Neural cell (in vitro differentiated cells): ENCODE measurements at regions not wholly inside any gene's neighbourhood (a gene's known extent, or its start where the extent isn't known, plus 50 kb on each side); places are given as distances from the start of the nearest gene placed in this dataset.

Source experiments
- H2AFZ ChIP-seq: fragments of 200-600, 300-800 bp; sonication (generic), shearing (Covaris generic); 2 replicates; pipeline ENCODE4 v1.6.0; 2014; ENCODE audit warnings: low read depth, mild to moderate bottlenecking, antibody characterized with exemption, low read length, moderate library complexity
- H3F3A ChIP-seq: fragments of 200-600 bp; shearing (Covaris generic); 2 replicates; pipeline ENCODE4 v1.6.1; 2016; ENCODE audit warnings: mild to moderate bottlenecking, moderate library complexity, mixed read lengths, antibody characterized with exemption, low read length; ENCODE audit not compliant: insufficient read depth, poor library complexity, severe bottlenecking
- H3K27ac ChIP-seq: fragments of 200-600, 300-800 bp; sonication (generic), shearing (Covaris generic); 2 replicates; pipeline ENCODE4 v1.5.1; 2014; ENCODE audit warnings: mild to moderate bottlenecking, low read length, moderate library complexity
- H3K27me3 ChIP-seq: fragments of 300-800, 200-600 bp; sonication (generic), shearing (Covaris generic); 2 replicates; pipeline ENCODE4 v1.6.0; 2014; ENCODE audit warnings: mild to moderate bottlenecking, low read depth, low read length, moderate library complexity; ENCODE audit not compliant: insufficient read depth
- H3K36me3 ChIP-seq: fragments of 300-800, 200-600 bp; sonication (generic), shearing (Covaris generic); 2 replicates; pipeline ENCODE4 v1.5.1; 2014; ENCODE audit warnings: mild to moderate bottlenecking, antibody characterized with exemption, low read length, moderate library complexity; ENCODE audit not compliant: insufficient read depth
- H3K4me2 ChIP-seq: fragments of 300-800, 200-600 bp; sonication (generic), shearing (Covaris generic); 2 replicates; pipeline ENCODE4 v1.6.0; 2014; ENCODE audit warnings: mild to moderate bottlenecking, low read length
- H3K4me3 ChIP-seq: fragments of 300-800, 200-600 bp; sonication (generic), shearing (Covaris generic); 2 replicates; pipeline ENCODE4 v1.5.1; 2014; ENCODE audit warnings: mild to moderate bottlenecking, low read length, moderate library complexity
- H3K79me2 ChIP-seq: fragments of 200-600 bp; shearing (Covaris generic); replicated peaks from 2 replicates; pipeline ENCODE4 v1.6.0; 2014; ENCODE audit warnings: mild to moderate bottlenecking, low read length, moderate library complexity; ENCODE audit not compliant: insufficient read depth
- H3K9ac ChIP-seq: fragments of 300-800, 200-600 bp; sonication (generic), shearing (Covaris generic); 2 replicates; pipeline ENCODE4 v1.6.1; 2016; ENCODE audit warnings: mild to moderate bottlenecking, low read length, mixed read lengths
- H3K9me2 ChIP-seq: fragments of 200-600 bp; shearing (Covaris generic); 2 replicates; pipeline ENCODE4 v1.6.1; 2016; ENCODE audit warnings: mild to moderate bottlenecking, low read length, mixed read lengths; ENCODE audit not compliant: insufficient read depth
- H3K9me3 ChIP-seq: fragments of 200-600, 300-800 bp; sonication (generic), shearing (Covaris generic); 2 replicates; pipeline ENCODE4 v1.6.1; 2016; ENCODE audit warnings: mild to moderate bottlenecking, mixed run types, low read length, moderate library complexity, mixed read lengths
- H4K20me1 ChIP-seq: fragments of 200-600 bp; shearing (Covaris generic); 2 replicates; pipeline ENCODE4 v1.6.1; 2016; ENCODE audit warnings: mild to moderate bottlenecking, mixed run types; ENCODE audit not compliant: insufficient read depth
- CTCF ChIP-seq: fragments of 450-650 bp; IDR thresholded peaks from 2 replicates; pipeline ENCODE4 v1.5.1; 2014; ENCODE audit warnings: antibody characterized with exemption, mild to moderate bottlenecking, moderate library complexity; ENCODE audit not compliant: poor library complexity, severe bottlenecking
- EP300 ChIP-seq: fragments of 450-650 bp; conservative IDR thresholded peaks from 2 replicates; pipeline ENCODE4 v1.6.1; 2014; ENCODE audit warnings: antibody characterized with exemption, mild to moderate bottlenecking, moderate library complexity; ENCODE audit not compliant: poor library complexity, severe bottlenecking
- EZH2 ChIP-seq: fragments of 200-600, 300-800 bp; shearing (Covaris generic), sonication (generic); IDR thresholded peaks from 2 replicates; pipeline ENCODE4 v1.6.1; 2014; ENCODE audit warnings: antibody characterized with exemption, low read length, borderline replicate concordance, mild to moderate bottlenecking; ENCODE audit not compliant: insufficient read depth, poor library complexity, severe bottlenecking
- MXI1 ChIP-seq: fragments of 450-650 bp; conservative IDR thresholded peaks from 2 replicates; pipeline ENCODE4 v1.6.1; 2014; ENCODE audit warnings: antibody characterized with exemption, mild to moderate bottlenecking; ENCODE audit not compliant: poor library complexity, severe bottlenecking
- POLR2AphosphoS5 ChIP-seq: IDR thresholded peaks from 2 replicates; pipeline ENCODE4 v1.6.1; 2012
- RAD21 ChIP-seq: fragments of 450-650 bp; conservative IDR thresholded peaks from 2 replicates; pipeline ENCODE4 v1.6.1; 2014; ENCODE audit warnings: antibody characterized with exemption, mild to moderate bottlenecking, moderate library complexity
- REST ChIP-seq: IDR thresholded peaks from 2 replicates; pipeline ENCODE4 v1.6.1; 2012; ENCODE audit warnings: borderline replicate concordance
- SMC3 ChIP-seq: fragments of 450-650 bp; conservative IDR thresholded peaks from 2 replicates; pipeline ENCODE4 v1.6.1; 2014; ENCODE audit warnings: antibody characterized with exemption, mild to moderate bottlenecking, moderate library complexity; ENCODE audit not compliant: poor library complexity
- TAF1 ChIP-seq: IDR thresholded peaks from 2 replicates; pipeline ENCODE4 v1.6.1; 2012; ENCODE audit warnings: low read depth

- H3K27me3 ChIP-seq = no peaks in the 10 kb centered on the region
- no peak overlapping the region for H3K4me2 ChIP-seq
- no peaks in the 10 kb centered on the region for H3K36me3 ChIP-seq
- H3K9me2 ChIP-seq = no peaks in the 10 kb centered on the region
- no peaks in the 10 kb centered on the region for H4K20me1 ChIP-seq
- H3K9ac ChIP-seq = no peak overlapping the region
- H3K4me3 ChIP-seq = no peak overlapping the region
- TF ChIP-seq EP300 = no peak
- no peaks in the 10 kb centered on the region for H3K79me2 ChIP-seq
- no peak overlapping the region for H3K27ac ChIP-seq
- no peaks in the 10 kb centered on the region for H3F3A ChIP-seq
- H2AFZ ChIP-seq = no peak overlapping the region
- no peaks in the 10 kb centered on the region for H3K9me3 ChIP-seq
Observed at GRCh38 chr4:138428611-138429010, 186.5 kb upstream of the SLC7A11 start.

GRCh38 chr4:138426786-138427185 lies 184.6 kb upstream of the SLC7A11 start:
- H3K9me2 ChIP-seq = no peaks in the 10 kb centered on the region
- no peaks in the 10 kb centered on the region for H3F3A ChIP-seq
- TF ChIP-seq POLR2AphosphoS5 = no peak
- TF ChIP-seq EZH2 = no peak
- TF ChIP-seq EP300 = no peak
- TF ChIP-seq TAF1 = no peak
- no peak overlapping the region for H3K27ac ChIP-seq
- no peaks in the 10 kb centered on the region for H3K9me3 ChIP-seq
- H3K9ac ChIP-seq = no peak overlapping the region
- H2AFZ ChIP-seq = no peak overlapping the region
- H3K4me2 ChIP-seq = no peak overlapping the region
- no peaks in the 10 kb centered on the region for H3K79me2 ChIP-seq
- no peaks in the 10 kb centered on the region for H3K36me3 ChIP-seq
- H3K4me3 ChIP-seq = no peak overlapping the region
- no peaks in the 10 kb centered on the region for H3K27me3 ChIP-seq
- no peaks in the 10 kb centered on the region for H4K20me1 ChIP-seq

- H3K9ac ChIP-seq = no peak overlapping the region
- H3K27ac ChIP-seq = no peak overlapping the region
- no peaks in the 10 kb centered on the region for H3K9me3 ChIP-seq
- TF ChIP-seq EZH2 (no peak), SMC3 (no peak), TAF1 (no peak), MXI1 (no peak), EP300 (no peak), POLR2AphosphoS5 (no peak), CTCF (no peak), RAD21 (no peak), REST (no peak)
- no peaks in the 10 kb centered on the region for H3K9me2 ChIP-seq
- H3K4me3 ChIP-seq = no peak overlapping the region
- H4K20me1 ChIP-seq = no peaks in the 10 kb centered on the region
- H3K79me2 ChIP-seq = no peaks in the 10 kb centered on the region
- no peak overlapping the region for H2AFZ ChIP-seq
- no peaks in the 10 kb centered on the region for H3K36me3 ChIP-seq
- no peaks in the 10 kb centered on the region for H3F3A ChIP-seq
- H3K4me2 ChIP-seq = no peak overlapping the region
- H3K27me3 ChIP-seq = no peaks in the 10 kb centered on the region
Observed at GRCh38 chr4:138420471-138420870, 178.3 kb upstream of the SLC7A11 start.
